Uterus (tissue), 2 donors: ENCODE measurements at regions not wholly inside any gene's neighbourhood (a gene's known extent, or its start where the extent isn't known, plus 50 kb on each side); places are given as distances from the start of the nearest gene placed in this dataset.

Experiments used
- POLR2A ChIP-seq, 2 donors: fragments of 450-650 bp; IDR thresholded peaks; one replicate each; pipeline ENCODE4 v1.6.1; 2016; ENCODE audit warnings: antibody characterized with exemption in 2 of 2, mild to moderate bottlenecking in 1 of 2, moderate library complexity in 1 of 2
- TF ChIP-seq, protein P1 (sequence below), 4 experiments: fragments of 200-600 bp in 2 of 4; fragments of 450-650 bp in 2 of 4; sonication (generic) in 2 of 4; IDR thresholded peaks; one replicate each; pipeline ENCODE4 v1.5.1; 2016 to 2019; ENCODE audit warnings: antibody characterized with exemption in 4 of 4, mild to moderate bottlenecking in 2 of 4, moderate library complexity in 1 of 4

DNA sequence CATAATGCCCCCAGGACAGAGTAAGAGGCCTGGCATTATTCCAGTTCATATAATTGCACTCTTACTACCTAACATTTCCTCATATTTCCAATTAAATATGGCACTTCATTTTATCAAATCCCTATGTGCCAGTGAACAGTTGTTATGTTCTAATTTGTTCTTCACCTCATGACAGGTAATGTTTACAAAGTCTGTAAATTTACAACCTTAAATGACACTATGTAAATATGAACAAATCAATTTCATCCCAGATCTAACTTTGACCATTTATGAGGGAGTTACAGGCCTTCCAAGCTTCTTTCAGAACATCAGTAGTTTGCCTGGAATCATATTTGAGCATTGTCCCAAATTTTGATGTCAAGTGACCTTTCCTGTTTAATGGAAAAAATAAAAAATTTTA lies 592.6 kb upstream of the CDH6 start:
- TF ChIP-seq POLR2A (IDR thresholded peaks at IDR 0.05): no peak
- TF ChIP-seq, protein P1, sequence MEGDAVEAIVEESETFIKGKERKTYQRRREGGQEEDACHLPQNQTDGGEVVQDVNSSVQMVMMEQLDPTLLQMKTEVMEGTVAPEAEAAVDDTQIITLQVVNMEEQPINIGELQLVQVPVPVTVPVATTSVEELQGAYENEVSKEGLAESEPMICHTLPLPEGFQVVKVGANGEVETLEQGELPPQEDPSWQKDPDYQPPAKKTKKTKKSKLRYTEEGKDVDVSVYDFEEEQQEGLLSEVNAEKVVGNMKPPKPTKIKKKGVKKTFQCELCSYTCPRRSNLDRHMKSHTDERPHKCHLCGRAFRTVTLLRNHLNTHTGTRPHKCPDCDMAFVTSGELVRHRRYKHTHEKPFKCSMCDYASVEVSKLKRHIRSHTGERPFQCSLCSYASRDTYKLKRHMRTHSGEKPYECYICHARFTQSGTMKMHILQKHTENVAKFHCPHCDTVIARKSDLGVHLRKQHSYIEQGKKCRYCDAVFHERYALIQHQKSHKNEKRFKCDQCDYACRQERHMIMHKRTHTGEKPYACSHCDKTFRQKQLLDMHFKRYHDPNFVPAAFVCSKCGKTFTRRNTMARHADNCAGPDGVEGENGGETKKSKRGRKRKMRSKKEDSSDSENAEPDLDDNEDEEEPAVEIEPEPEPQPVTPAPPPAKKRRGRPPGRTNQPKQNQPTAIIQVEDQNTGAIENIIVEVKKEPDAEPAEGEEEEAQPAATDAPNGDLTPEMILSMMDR (IDR thresholded peaks at IDR 0.05): no peak
